GM13976 (cell line): ENCODE measurements at regions not wholly inside any gene's neighbourhood (a gene's known extent, or its start where the extent isn't known, plus 50 kb on each side); places are given as distances from the start of the nearest gene placed in this dataset.

Experiments
- DNase-seq: peaks from one replicate; pipeline ENCODE4 v3.0.0; 2012; ENCODE audit warnings: low spot score
- CTCF ChIP-seq: IDR thresholded peaks from 2 replicates; pipeline ENCODE4 v1.5.1; 2012; ENCODE audit warnings: borderline replicate concordance, mild to moderate bottlenecking; ENCODE audit not compliant: insufficient read depth; ENCODE audit errors: extremely low read depth, missing control alignments, control extremely low read depth
- in situ Hi-C: fragments of 300-500 bp; cut with MboI; formaldehyde crosslinking; loops from one replicate; pipeline ENCODE4 v1.12.0; 2022; ENCODE audit warnings: low sequenced_read_pairs, mixed read lengths, inconsistent platforms; ENCODE audit not compliant: unreplicated experiment

GRCh38 chr6:14460556-14460955, 343.0 kb downstream of the CD83 start:
- TF ChIP-seq CTCF: no peak
- DNase-seq: no peak
- in situ Hi-C loops: no loop called here

- in situ Hi-C loops: no loop called here
- TF ChIP-seq CTCF: no peak
- no peak for DNase-seq
Observed at GRCh38 chr6:14462135-14462534, 344.6 kb downstream of the CD83 start.

GRCh38 chr6:14462566-14462965, 345.0 kb downstream of the CD83 start:
- DNase-seq: no peak
- in situ Hi-C loops: no loop called here
- TF ChIP-seq CTCF: no peak

GRCh38 chr6:14463110-14463509, 345.5 kb downstream of the CD83 start:
- no peak for TF ChIP-seq CTCF
- DNase-seq: no peak
- in situ Hi-C loops: no loop called here

GRCh38 chr6:14464055-14464454, 346.5 kb downstream of the CD83 start:
- no peak for TF ChIP-seq CTCF
- no peak for DNase-seq
- in situ Hi-C loops: no loop called here

GRCh38 chr6:14464716-14465115, 347.1 kb downstream of the CD83 start:
- no peak for DNase-seq
- in situ Hi-C loops: no loop called here
- no peak for TF ChIP-seq CTCF

- no peak for TF ChIP-seq CTCF
- in situ Hi-C loops: no loop called here
Observed at GRCh38 chr6:14466278-14466677, 348.7 kb downstream of the CD83 start.

More at GRCh38 chr6:14466278-14466677, 348.7 kb downstream of the CD83 start:
- DNase-seq: no peak
